IMR-90 (cell line): ENCODE measurements at regions not wholly inside any gene's neighbourhood (a gene's known extent, or its start where the extent isn't known, plus 50 kb on each side); places are given as distances from the start of the nearest gene placed in this dataset.

Experiments
- ATAC-seq: fragments of 200-7000 bp; cut with Tn5 transposase; 2 replicates; pipeline ENCODE4 v1.9.1; 2020; ENCODE audit warnings: low read depth, mild to moderate bottlenecking, moderate library complexity
- BruUV-seq: library from RNA; stranded (reverse); fragments of 400-500 nt; replicated peaks from 2 replicates; lab custom pipeline; 2021; lab: Mats Ljungman, UMichigan
- CTCF ChIA-PET: fragments of 300-600 bp; formaldehyde crosslinking; extraction: SDS; loops from one replicate; lab custom pipeline; 2021; ENCODE audit warnings: antibody characterized with exemption; lab: Yijun Ruan, JAX
- POLR2A ChIA-PET: fragments of 300-600 bp; sonication (Branson Sonifier 250); formaldehyde crosslinking; loops from one replicate; lab custom pipeline; 2022; ENCODE audit warnings: antibody characterized with exemption; ENCODE audit not compliant: unreplicated experiment; lab: Charles Lee
- DNase-seq: peaks from one replicate; pipeline ENCODE4 v3.0.0; 2013
- H2AFZ ChIP-seq: replicated peaks from 2 replicates; pipeline ENCODE3; 2013; ENCODE audit warnings: low read length, mild to moderate bottlenecking; ENCODE audit not compliant: poor library complexity
- H2AK5ac ChIP-seq: 2 replicates; pipeline ENCODE4 v1.6.1; 2013; ENCODE audit warnings: low read depth, low read length, inconsistent platforms
- H2AK9ac ChIP-seq: replicated peaks from 2 replicates; pipeline ENCODE3; 2013; ENCODE audit warnings: mild to moderate bottlenecking, low read depth, low read length, moderate library complexity; ENCODE audit not compliant: poor library complexity
- H2BK120ac ChIP-seq: 2 replicates; pipeline ENCODE4 v1.6.1; 2013; ENCODE audit warnings: low read depth, low read length, inconsistent platforms
- H2BK15ac ChIP-seq: 3 replicates; pipeline ENCODE4 v1.6.1; 2013; ENCODE audit warnings: low read depth, low read length, inconsistent platforms
- H2BK20ac ChIP-seq: 2 replicates; pipeline ENCODE4 v1.6.1; 2013; ENCODE audit warnings: low read depth, mild to moderate bottlenecking, inconsistent platforms, low read length, moderate library complexity
- H2BK5ac ChIP-seq: 2 replicates; pipeline ENCODE4 v1.6.1; 2013; ENCODE audit warnings: mild to moderate bottlenecking, low read depth, low read length, inconsistent platforms; ENCODE audit not compliant: poor library complexity, severe bottlenecking
- H3K14ac ChIP-seq: replicated peaks from 2 replicates; pipeline ENCODE4 v1.6.1; 2013; ENCODE audit warnings: low read depth, low read length, inconsistent platforms
- H3K18ac ChIP-seq: 2 replicates; pipeline ENCODE4 v1.6.1; 2013; ENCODE audit warnings: low read depth, low read length, control low read depth
- H3K23ac ChIP-seq: 2 replicates; pipeline ENCODE4 v1.6.1; 2013; ENCODE audit warnings: low read depth, low read length, inconsistent platforms
- H3K27ac ChIP-seq: 2 replicates; pipeline ENCODE4 v1.5.1; 2013; ENCODE audit warnings: mild to moderate bottlenecking, control low read depth, low read length; ENCODE audit not compliant: insufficient read depth
- H3K27me3 ChIP-seq: 2 replicates; pipeline ENCODE4 v1.6.1; 2013; ENCODE audit warnings: low read length; ENCODE audit not compliant: control insufficient read depth, insufficient read depth
- H3K36me3 ChIP-seq: 2 replicates; pipeline ENCODE4 v1.6.1; 2013; ENCODE audit warnings: low read length, mixed read lengths; ENCODE audit not compliant: control insufficient read depth, insufficient read depth
- H3K4ac ChIP-seq: 2 replicates; pipeline ENCODE4 v1.6.1; 2013; ENCODE audit warnings: low read depth, low read length, inconsistent platforms
- H3K4me1 ChIP-seq: 2 replicates; pipeline ENCODE4 v1.6.1; 2013; ENCODE audit warnings: low read length, mixed read lengths; ENCODE audit not compliant: control insufficient read depth, insufficient read depth
- H3K4me2 ChIP-seq: 2 replicates; pipeline ENCODE4 v1.6.1; 2013; ENCODE audit warnings: low read depth, mild to moderate bottlenecking, control low read depth, low read length, moderate library complexity
- H3K4me3 ChIP-seq: 2 replicates; pipeline ENCODE4 v1.5.1; 2013; ENCODE audit warnings: low read depth, mild to moderate bottlenecking, control low read depth, low read length, moderate library complexity; ENCODE audit not compliant: insufficient read depth
- H3K56ac ChIP-seq: 2 replicates; pipeline ENCODE4 v1.6.1; 2013; ENCODE audit warnings: low read length, inconsistent platforms; ENCODE audit not compliant: insufficient read depth; ENCODE audit errors: extremely low read depth
- H3K79me1 ChIP-seq, 2 experiments: 2 replicates each; pipeline ENCODE4 v1.6.1; 2013; ENCODE audit warnings: low read length in 2 of 2, inconsistent platforms in 1 of 2, low read depth in 1 of 2
- H3K9ac ChIP-seq: 2 replicates; pipeline ENCODE4 v1.6.1; 2013; ENCODE audit warnings: low read depth, low read length, control low read depth
- H3K9me1 ChIP-seq: 2 replicates; pipeline ENCODE4 v1.6.1; 2013; ENCODE audit warnings: low read length, inconsistent platforms; ENCODE audit not compliant: insufficient read depth
- H3K9me3 ChIP-seq: 2 replicates; pipeline ENCODE4 v1.6.1; 2013; ENCODE audit warnings: low read length; ENCODE audit not compliant: control insufficient read depth, insufficient read depth
- H4K20me1 ChIP-seq: 2 replicates; pipeline ENCODE4 v1.6.1; 2013; ENCODE audit warnings: low read length, inconsistent platforms; ENCODE audit not compliant: insufficient read depth
- H4K5ac ChIP-seq: 2 replicates; pipeline ENCODE4 v1.6.1; 2013; ENCODE audit warnings: mild to moderate bottlenecking, low read depth, low read length, control low read depth
- H4K8ac ChIP-seq, 2 experiments: 2 replicates each; pipeline ENCODE4 v1.6.1; 2013; ENCODE audit warnings: low read depth in 2 of 2, low read length in 2 of 2, control low read depth in 1 of 2, inconsistent platforms in 1 of 2
- H4K91ac ChIP-seq: 2 replicates; pipeline ENCODE4 v1.6.1; 2013; ENCODE audit warnings: low read depth, low read length, inconsistent platforms; ENCODE audit not compliant: insufficient read depth
- WGBS, 2 experiments: methylation state at CpG; one replicate each; pipeline versions ENCODE4 v1.1.5 to v1.1.7; 2013; ENCODE audit warnings: missing lambda C conversion rate in 2 of 2; ENCODE audit not compliant: insufficient read length in 1 of 2; ENCODE audit errors: extremely low coverage in 2 of 2; 5-methylcytosine and 5-hydroxymethylcytosine counted together
- dilution Hi-C: fragments of 300-500 bp; cut with HindIII; formaldehyde crosslinking; loops from one replicate; pipeline ENCODE4 v1.14.3; 2018; ENCODE audit warnings: low sequenced_read_pairs; ENCODE audit not compliant: unreplicated experiment
- in situ Hi-C: fragments of 300-500 bp; cut with MboI; formaldehyde crosslinking; loops from 3 replicates; pipeline ENCODE4 v1.14.3; 2019; ENCODE audit warnings: low sequenced_read_pairs, inconsistent platforms, mixed read lengths
- intact Hi-C: fragments of 100-400 bp; cut with micrococcal nuclease; formaldehyde crosslinking; loops from 2 replicates; pipeline ENCODE4 v1.10.0; 2022
- TF ChIP-seq, protein P1 (sequence below): conservative IDR thresholded peaks from 2 replicates; pipeline ENCODE4 v1.5.1; 2012; ENCODE audit warnings: mild to moderate bottlenecking, low read depth, low read length, improper control_type of control experiment

DNA sequence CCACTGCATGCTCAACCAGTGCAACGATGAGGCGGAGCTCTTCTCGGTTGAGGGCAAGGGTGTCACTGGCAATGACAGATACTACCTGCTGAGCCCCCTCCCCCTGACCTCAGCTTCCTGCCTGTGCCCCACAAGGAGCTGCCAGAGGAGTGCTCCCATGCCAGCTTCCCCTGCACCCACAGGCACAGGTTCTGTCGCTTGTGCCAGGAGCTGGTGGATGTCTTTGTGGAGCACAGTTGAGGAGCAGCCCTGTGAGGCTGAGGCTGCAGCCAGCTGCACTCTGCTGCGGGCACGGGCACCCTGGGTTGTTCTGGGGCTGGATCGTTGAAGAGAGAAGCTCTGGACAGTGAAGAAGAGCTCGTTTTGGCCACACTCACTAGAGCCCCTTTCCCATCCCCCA lies 165.3 kb upstream of the ZNF267 start:
- Histone ChIP-seq H4K20me1 (no peaks in the 10 kb centered on the region), H4K5ac (no peak overlapping the region), H3K27me3 (no peaks in the 10 kb centered on the region), H2BK120ac (no peak overlapping the region), H3K9ac (no peak overlapping the region), H3K18ac (no peak overlapping the region), H2BK20ac (no peak overlapping the region), H3K56ac (no peak overlapping the region), H3K4me1 (no peaks in the 10 kb centered on the region), H2AK9ac (no peak overlapping the region), H3K79me1 (no peaks in the 10 kb centered on the region), H3K4me2 (no peak overlapping the region), H3K27ac (no peak overlapping the region), H2BK5ac (no peak overlapping the region), H3K9me1 (no peaks in the 10 kb centered on the region), H3K4ac (no peak overlapping the region), H3K14ac (no peak overlapping the region), H3K9me3 (no peaks in the 10 kb centered on the region), H3K4me3 (no peak overlapping the region), H2AFZ (no peak overlapping the region), H3K23ac (no peak overlapping the region), H2BK15ac (no peak overlapping the region), H2AK5ac (no peak overlapping the region), H4K91ac (no peak overlapping the region), H3K36me3 (peaks cover 39% of the 10 kb centered on the region), H4K8ac (no peak overlapping the region)
- 90% methylated on average over 2 of the region's 8 CpGs; no CpG with 5 or more reads in 1 of the 2 experiments for WGBS, 2 experiments
- in situ Hi-C loops (loop anchor here (10.0 to 25.0 kb wide), 4 partner anchors 56 to 721 kb away; partner anchors contain the start of genes HSD3B7 and RUSF1), intact Hi-C loops (no loop called here), dilution Hi-C loops (no loop called here)
- BruUV-seq = no TSS peak
- ChIA-PET CTCF (no interaction called here), POLR2A (no interaction called here)
- TF ChIP-seq, protein P1, sequence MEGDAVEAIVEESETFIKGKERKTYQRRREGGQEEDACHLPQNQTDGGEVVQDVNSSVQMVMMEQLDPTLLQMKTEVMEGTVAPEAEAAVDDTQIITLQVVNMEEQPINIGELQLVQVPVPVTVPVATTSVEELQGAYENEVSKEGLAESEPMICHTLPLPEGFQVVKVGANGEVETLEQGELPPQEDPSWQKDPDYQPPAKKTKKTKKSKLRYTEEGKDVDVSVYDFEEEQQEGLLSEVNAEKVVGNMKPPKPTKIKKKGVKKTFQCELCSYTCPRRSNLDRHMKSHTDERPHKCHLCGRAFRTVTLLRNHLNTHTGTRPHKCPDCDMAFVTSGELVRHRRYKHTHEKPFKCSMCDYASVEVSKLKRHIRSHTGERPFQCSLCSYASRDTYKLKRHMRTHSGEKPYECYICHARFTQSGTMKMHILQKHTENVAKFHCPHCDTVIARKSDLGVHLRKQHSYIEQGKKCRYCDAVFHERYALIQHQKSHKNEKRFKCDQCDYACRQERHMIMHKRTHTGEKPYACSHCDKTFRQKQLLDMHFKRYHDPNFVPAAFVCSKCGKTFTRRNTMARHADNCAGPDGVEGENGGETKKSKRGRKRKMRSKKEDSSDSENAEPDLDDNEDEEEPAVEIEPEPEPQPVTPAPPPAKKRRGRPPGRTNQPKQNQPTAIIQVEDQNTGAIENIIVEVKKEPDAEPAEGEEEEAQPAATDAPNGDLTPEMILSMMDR = no peak
- ATAC-seq (no peak), DNase-seq (no peak)
